DND-41 (cell line): ENCODE measurements at regions not wholly inside any gene's neighbourhood (a gene's known extent, or its start where the extent isn't known, plus 50 kb on each side); places are given as distances from the start of the nearest gene placed in this dataset.

ENCODE experiments used
- ATAC-seq: fragments of 200-7000 bp; cut with Tn5 transposase; 3 replicates; pipeline ENCODE4 v1.9.1; 2021; ENCODE audit warnings: low read depth; ENCODE audit not compliant: insufficient read depth
- DNase-seq: peaks from one replicate; pipeline ENCODE4 v3.0.0-alpha.2; 2020
- H2AFZ ChIP-seq: 2 replicates; pipeline ENCODE4 v1.6.0; 2012; ENCODE audit warnings: low read depth, low read length
- H3K27ac ChIP-seq: 2 replicates; pipeline ENCODE4 v1.5.1; 2012; ENCODE audit warnings: low read length, inconsistent platforms
- H3K27me3 ChIP-seq: fragments of 200-600 bp; sonication (generic); 2 replicates; pipeline ENCODE4 v1.6.0; 2012; ENCODE audit warnings: low read length, mild to moderate bottlenecking, inconsistent platforms; ENCODE audit not compliant: insufficient read depth, poor library complexity
- H3K36me3 ChIP-seq: 2 replicates; pipeline ENCODE4 v1.5.1; 2012; ENCODE audit warnings: low read length, inconsistent platforms; ENCODE audit not compliant: insufficient read depth
- H3K4me1 ChIP-seq: 2 replicates; pipeline ENCODE4 v1.5.1; 2012; ENCODE audit warnings: mild to moderate bottlenecking, low read length; ENCODE audit not compliant: insufficient read depth
- H3K4me2 ChIP-seq: 2 replicates; pipeline ENCODE4 v1.6.0; 2012; ENCODE audit warnings: mild to moderate bottlenecking, moderate library complexity, low read length, inconsistent platforms; ENCODE audit not compliant: insufficient read depth
- H3K4me3 ChIP-seq, 2 experiments: fragments of 200-600 bp in 1 of 2; shearing (Covaris generic) in 1 of 2; 2 replicates each; pipeline ENCODE4 v1.5.1; 2012 to 2016; ENCODE audit warnings: inconsistent platforms in 2 of 2, low read length in 2 of 2, mild to moderate bottlenecking in 2 of 2, low read depth in 1 of 2, moderate library complexity in 1 of 2
- H3K79me2 ChIP-seq: 2 replicates; pipeline ENCODE4 v1.6.0; 2012; ENCODE audit warnings: low read length, inconsistent platforms; ENCODE audit not compliant: insufficient read depth
- H3K9ac ChIP-seq: 2 replicates; pipeline ENCODE4 v1.6.0; 2012; ENCODE audit warnings: low read depth, mild to moderate bottlenecking, inconsistent platforms, low read length, moderate library complexity
- H3K9me3 ChIP-seq: 2 replicates; pipeline ENCODE4 v1.5.1; 2012; ENCODE audit warnings: low read length, moderate library complexity, mild to moderate bottlenecking, inconsistent platforms; ENCODE audit not compliant: insufficient read depth, severe bottlenecking
- H4K20me1 ChIP-seq: 2 replicates; pipeline ENCODE4 v1.6.0; 2012; ENCODE audit warnings: low read length; ENCODE audit not compliant: insufficient read depth
- CTCF ChIP-seq: IDR thresholded peaks from 2 replicates; pipeline ENCODE4 v1.5.1; 2012; ENCODE audit warnings: borderline replicate concordance, low read length, moderate library complexity, mild to moderate bottlenecking; ENCODE audit not compliant: poor library complexity, severe bottlenecking; ENCODE audit errors: extremely low read depth
- EZH2 ChIP-seq: IDR thresholded peaks from 3 replicates; pipeline ENCODE4 v1.6.1; 2012; ENCODE audit warnings: borderline replicate concordance, low read depth, mild to moderate bottlenecking, moderate library complexity, low read length, inconsistent platforms; ENCODE audit not compliant: severe bottlenecking

GRCh38 chr9:17013010-17013409 lies 121.8 kb upstream of the CNTLN start:
- TF ChIP-seq CTCF, result no peak
- no peak overlapping the region for H3K4me3 ChIP-seq

GRCh38 chr9:17011880-17012279 lies 123.0 kb upstream of the CNTLN start:
- Histone ChIP-seq H4K20me1 (no peaks in the 10 kb centered on the region), H3K9me3 (no peaks in the 10 kb centered on the region), H3K4me3 (no peak overlapping the region), H3K27me3 (no peaks in the 10 kb centered on the region), H3K27ac (no peak overlapping the region), H3K79me2 (no peaks in the 10 kb centered on the region), H2AFZ (no peak overlapping the region), H3K9ac (no peak overlapping the region), H3K36me3 (no peaks in the 10 kb centered on the region), H3K4me1 (no peaks in the 10 kb centered on the region), H3K4me2 (no peak overlapping the region)
- ATAC-seq, result no peak
- TF ChIP-seq EZH2, result no peak
- TF ChIP-seq CTCF, result no peak
- DNase-seq, result no peak

More at GRCh38 chr9:17013010-17013409, 121.8 kb upstream of the CNTLN start:
- DNase-seq, result no peak
- H3K9me3 ChIP-seq, result no peaks in the 10 kb centered on the region
- H4K20me1 ChIP-seq, result no peaks in the 10 kb centered on the region
- H2AFZ ChIP-seq, result no peak overlapping the region
- H3K36me3 ChIP-seq, result no peaks in the 10 kb centered on the region
- H3K4me2 ChIP-seq, result no peak overlapping the region
- no peak overlapping the region for H3K9ac ChIP-seq
- H3K4me1 ChIP-seq, result no peaks in the 10 kb centered on the region
- no peak for ATAC-seq
- no peaks in the 10 kb centered on the region for H3K79me2 ChIP-seq
- H3K27ac ChIP-seq, result no peak overlapping the region
- no peaks in the 10 kb centered on the region for H3K27me3 ChIP-seq

GRCh38 chr9:17009071-17009470 lies 125.8 kb upstream of the CNTLN start:
- no peak for ATAC-seq
- TF ChIP-seq CTCF, result no peak
- no peak overlapping the region for H3K27ac ChIP-seq

More at GRCh38 chr9:17009071-17009470, 125.8 kb upstream of the CNTLN start:
- H3K27me3 ChIP-seq, result no peaks in the 10 kb centered on the region
- H3K79me2 ChIP-seq, result no peaks in the 10 kb centered on the region
- no peaks in the 10 kb centered on the region for H3K36me3 ChIP-seq
- DNase-seq, result no peak
- no peak overlapping the region for H2AFZ ChIP-seq
- H4K20me1 ChIP-seq, result no peaks in the 10 kb centered on the region
- H3K4me1 ChIP-seq, result no peaks in the 10 kb centered on the region
- H3K9me3 ChIP-seq, result no peaks in the 10 kb centered on the region
- H3K4me2 ChIP-seq, result no peak overlapping the region
- H3K9ac ChIP-seq, result no peak overlapping the region
- no peak overlapping the region for H3K4me3 ChIP-seq
